Kidney glomerular epithelial cell (primary cell): ENCODE measurements at regions not wholly inside any gene's neighbourhood (a gene's known extent, or its start where the extent isn't known, plus 50 kb on each side); places are given as distances from the start of the nearest gene placed in this dataset.
A peak's percentile ranks its signal among the peaks of the same experiment; 100 is the strongest.
"Not testable (repeated sequence)": the region's sequence is repeated elsewhere in the genome, so short reads cannot be mapped to it uniquely, and the experiment has no call there.

Experiments
- DNase-seq: peaks from one replicate; lab custom pipeline; 2025; lab: John Stamatoyannopoulos, UW

DNA sequence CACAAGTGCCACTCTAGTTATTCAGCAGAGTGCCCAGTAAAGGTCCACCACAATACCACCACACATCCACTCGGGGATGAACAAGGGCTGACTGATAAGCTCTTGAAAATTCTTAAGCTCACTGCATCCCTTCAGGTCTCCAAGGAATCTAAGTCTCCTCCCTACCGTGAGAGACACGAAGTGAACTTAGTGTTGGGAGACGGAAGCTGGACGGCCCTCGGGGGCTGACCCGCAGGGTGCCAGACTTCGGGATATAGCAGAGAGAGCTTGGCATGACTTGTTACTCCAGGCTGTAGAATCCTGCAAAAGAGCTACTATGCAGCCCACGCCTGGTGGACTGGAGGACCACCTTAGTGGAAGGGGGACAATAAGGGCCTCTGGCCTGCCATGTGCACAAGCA is 75.1 kb downstream of the LYZL1 start:
- not testable (repeated sequence) for DNase-seq

DNA sequence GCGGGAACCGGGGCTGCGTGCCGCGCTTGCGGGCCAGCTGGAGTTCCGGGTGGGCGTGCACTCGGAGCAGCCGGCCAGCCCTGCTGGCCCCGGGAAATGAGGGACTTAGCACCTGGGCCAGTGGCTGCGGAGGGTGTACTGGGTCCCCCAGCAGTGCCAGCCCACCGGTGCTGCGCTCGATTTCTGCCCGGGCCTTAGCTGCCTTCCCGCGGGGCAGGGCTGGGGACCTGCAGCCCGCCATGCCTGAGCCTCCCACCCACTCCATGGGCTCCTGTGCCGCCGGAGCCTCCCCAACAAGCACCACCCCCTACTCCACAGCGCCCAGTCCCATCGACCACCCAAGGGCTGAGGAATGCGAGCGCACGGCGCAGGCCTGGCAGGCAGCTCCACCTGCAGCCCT is 77.3 kb downstream of the LYZL1 start:
- not testable (repeated sequence) for DNase-seq

DNA sequence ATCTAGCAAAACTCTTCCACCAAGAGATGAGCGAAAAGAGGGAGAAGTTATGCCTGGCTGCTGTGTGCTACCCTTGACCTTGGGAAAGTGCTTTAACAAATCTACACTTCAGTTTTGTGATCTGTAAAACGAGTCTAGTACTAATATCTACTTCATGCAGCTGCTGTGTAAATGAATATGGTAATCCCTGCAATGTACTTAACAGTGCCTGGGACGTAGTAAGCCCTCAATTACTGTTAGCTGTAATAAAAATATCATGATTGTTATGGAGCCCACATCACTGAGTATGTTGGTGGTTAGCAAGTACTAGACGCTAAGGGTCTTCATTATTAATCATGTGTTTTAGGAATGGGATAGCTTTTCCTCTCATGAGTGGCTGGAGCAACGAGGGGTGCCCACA is 80.5 kb downstream of the LYZL1 start:
- DNase-seq = no peak

DNA sequence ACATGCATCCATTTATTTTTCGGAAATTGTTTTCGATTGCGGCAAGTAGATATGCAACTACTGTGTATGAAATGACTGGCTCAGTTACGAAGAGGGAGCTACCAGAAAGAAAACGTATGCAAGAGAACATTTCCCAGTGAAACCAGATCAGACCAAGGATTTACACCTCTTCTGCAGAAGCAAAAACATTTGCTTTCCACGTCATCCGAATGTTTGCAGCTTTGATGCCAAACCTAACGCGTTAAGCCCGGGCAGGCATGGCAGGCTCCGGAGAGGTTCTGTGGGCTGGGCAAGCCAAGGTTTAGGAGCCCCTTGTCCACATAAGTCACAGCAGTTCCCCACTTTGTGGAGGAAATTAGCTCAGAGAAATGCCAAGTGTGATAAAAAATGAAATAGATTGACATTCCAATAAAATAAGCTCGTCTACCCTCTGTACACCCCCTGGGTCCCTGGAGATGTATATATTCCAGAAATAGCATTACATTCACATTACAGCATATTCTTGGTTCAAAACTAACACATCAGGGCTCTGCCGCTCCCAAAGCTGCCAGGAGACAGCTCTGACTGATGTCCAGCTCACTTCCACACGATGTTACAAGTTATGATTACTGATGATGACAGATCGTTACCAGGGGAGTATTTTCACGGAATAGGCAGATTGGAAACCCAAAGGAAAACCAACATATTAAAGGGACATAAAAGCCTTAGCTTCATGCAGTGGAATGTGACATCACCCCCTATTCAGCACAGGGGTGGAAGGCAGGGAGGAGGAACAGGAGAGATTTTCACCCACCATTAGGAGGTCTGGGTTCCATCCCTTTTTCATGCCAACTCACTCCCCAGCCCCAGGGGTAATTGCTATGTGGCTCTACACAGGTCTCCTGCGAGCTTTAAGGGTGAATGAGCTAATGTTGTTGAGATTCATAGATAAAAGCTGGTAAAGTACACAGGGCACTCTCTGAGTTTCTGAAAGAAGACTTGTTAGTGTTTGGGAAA is 81.5 kb downstream of the LYZL1 start:
- DNase-seq = no peak

DNA sequence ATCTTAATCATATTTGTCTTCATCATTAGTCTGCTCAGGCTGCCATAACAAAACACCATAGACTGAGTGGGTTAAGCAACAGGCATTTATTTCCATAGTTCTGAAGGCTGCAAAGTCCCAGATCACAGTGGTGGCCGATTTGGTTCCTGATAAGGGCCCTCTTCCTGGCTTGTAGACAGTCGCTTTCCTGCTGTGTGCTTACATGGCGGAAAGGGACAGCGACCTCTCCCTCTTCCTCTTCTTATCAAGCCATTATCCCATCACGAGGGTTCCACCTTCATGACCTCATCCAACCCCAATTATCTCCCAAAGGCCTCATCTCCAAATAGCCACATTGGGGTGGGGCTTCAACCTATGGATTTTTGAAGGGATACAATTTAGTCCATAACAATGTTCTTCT is 84.0 kb downstream of the LYZL1 start:
- DNase-seq = no peak

DNA sequence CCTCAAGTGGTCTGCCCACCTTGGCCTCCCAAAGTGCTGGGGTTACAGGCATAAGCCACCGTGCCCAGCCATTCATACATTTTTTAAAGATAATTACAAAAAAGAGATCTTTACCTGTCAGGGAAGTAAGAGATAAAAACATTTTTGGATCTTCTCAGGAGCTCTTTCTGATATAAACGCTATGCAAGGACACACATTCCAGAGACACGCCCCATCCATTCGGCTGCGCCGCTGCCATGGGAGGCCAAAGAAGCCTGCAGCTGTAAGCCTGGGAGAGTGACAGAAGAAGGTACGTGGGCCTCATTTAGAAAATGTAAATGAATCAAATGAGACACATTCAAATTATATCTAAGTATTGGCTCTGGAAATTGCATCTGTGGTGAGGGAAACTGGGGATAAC is 85.3 kb downstream of the LYZL1 start:
- DNase-seq = no peak

DNA sequence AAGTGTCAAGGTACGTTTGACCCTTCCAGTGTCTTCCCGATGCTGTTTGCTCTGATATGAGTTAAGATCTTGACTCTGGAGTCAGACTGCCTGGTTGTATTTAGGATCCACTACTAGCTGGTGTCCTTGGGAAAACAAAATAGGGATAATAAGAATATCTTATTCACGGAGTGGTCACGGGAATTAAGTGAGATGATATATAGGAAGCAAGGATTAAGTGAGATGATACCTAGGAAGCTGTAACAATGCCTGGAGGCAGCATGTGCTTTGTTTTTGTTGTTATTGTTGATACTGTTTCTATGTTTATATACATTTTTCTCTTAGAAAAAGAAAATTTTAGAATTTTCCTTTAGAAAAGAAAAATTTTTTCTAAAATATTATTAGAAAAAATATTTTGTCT is 87.0 kb downstream of the LYZL1 start:
- DNase-seq = no peak

DNA sequence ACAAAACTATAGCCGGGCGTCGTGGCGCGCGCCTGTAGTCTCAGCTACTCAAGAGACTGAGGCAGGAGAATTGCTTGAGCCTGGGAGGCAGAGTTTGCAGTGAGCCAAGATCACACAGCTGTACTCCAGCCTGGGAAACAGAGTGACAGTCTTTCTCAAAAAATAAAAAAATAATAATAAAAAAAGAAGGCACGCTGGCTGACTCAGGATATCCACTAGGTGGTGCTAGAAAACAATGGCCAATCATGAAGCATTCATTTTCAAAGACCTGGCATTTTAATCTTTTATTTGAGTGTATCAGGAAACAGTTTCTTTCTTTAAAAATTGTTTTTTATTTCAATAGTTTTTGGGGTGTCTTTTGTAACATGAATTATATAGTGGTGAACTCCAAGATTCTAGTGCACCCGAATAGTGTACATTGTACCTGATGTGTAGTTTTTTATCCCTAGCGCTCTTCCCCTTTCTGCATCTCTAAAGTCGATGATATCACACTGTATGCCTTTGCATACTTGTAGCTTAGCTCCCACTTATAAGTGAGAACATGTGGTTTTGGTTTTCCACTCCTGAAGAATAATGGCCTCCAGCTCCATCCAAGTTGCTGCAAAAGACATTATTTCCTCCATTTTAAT is 88.6 kb downstream of the LYZL1 start:
- peak; percentile 28 for DNase-seq

DNA sequence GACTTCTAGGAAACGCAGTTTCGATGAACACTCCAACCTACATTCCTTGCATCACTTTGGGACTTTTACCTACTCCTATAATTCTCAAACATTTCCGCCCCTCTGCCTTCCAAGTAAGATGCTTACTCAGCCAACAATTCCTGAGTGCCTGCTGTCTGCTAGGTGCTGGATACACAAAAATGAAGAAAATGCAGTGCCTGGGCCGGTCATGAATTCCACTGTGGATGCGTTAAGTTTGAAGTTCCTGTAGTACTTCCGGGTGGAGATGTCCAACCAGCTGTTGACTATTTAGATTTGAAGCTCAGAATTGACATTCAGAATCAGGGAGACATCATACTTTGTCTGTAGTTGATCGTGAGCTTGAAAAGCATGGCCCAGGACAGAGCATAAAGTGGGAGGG is 89.2 kb downstream of the LYZL1 start:
- DNase-seq = no peak

DNA sequence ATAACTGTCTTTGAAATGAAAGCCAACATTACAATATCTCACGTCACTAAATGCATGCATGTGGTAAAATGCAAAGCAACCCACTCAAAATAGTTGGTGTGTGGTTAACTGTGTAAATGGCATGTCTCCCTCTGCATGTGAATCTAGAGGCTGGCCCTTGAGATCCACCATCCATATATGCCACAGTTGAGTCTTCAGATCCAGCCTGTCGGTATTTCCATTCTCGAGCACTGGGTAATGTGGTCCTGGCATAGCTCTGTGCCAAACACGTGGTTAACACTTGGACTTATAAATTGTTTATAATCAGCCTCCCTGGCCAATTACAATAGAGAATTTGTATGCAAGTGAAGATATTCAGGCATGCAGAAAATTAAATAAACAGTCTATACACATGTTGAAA is 90.3 kb downstream of the LYZL1 start:
- no peak for DNase-seq

DNA sequence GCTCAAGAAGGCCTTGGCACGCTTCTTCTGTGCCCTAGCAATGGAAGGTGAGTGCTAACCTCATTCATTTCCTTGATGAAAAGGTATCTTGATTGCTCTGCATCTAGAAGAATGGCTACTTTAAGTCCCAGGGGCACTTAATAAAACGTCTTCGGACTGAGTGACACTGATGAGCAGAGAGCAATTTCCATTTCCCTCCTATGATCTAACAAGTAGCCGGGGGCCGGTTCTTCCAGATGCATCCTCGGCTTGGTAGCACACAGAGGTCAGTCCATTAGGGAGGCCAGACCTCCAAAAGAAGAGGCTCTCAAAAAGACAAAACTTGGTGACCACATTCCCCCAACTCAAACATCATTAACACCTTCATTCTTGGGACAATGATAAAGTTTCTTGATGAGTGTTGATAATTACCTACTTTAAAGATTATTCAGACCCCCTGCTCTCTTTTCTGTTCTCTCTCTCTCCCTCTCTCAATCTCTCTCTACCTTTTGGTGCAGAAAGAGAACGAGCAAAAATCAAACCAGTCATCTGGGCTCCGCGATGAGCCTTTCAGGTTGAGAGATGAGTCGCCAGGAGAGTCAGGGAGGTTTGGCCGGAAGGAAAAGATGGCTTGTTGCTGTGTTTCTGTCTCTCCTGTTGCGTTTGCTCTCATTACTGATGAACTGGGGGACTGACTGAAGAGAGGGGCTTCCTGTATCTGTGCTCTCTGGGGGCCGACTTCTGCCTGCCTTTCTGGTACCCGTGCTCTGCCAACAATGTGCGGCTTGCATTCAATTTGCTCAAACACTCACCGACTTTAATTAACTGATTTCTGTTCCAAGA is 91.1 kb downstream of the LYZL1 start:
- not testable (repeated sequence) for DNase-seq

DNA sequence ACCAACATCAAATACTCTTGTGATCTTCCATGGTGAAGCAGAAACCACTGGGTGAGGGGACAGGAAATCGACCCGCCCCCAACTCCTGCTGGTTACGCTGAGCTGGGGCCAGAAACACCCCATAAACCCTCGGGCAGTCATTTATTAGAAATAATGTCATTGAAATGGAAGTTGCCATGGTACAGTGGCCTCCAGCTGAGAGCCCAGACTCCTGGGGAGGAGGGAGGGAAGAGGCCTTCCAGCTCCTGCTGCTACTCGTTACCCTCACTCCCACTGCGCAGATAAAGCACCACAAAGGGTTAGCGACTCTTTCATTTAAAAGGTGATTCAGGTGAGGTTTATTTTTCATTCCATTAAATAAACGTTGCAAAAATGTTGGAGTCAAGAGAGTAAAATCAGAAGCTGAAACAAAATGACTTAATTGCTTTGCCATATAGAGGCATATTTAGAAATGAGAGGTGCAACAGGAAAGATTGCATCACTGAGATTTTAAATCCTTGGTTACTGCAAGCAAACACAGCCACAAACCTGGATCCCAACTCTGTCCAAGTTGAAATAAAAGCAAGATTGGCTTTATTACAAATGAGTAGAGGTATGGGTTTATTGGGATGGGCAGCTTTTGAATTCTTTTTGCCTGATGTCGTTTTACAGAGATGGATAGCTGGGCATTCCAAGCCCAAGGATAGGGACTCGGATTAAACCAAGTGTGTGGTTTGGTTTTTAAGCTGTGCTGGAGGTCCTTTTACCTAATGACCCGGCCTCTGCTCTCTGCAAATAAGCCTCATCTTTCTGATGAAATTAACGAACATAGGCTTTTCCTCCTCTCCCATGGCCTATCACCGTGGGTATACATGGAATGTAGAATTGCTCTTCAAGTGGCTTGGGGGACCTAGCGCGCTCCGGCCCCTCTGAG is 92.0 kb downstream of the LYZL1 start:
- peak; percentile 40 for DNase-seq

DNA sequence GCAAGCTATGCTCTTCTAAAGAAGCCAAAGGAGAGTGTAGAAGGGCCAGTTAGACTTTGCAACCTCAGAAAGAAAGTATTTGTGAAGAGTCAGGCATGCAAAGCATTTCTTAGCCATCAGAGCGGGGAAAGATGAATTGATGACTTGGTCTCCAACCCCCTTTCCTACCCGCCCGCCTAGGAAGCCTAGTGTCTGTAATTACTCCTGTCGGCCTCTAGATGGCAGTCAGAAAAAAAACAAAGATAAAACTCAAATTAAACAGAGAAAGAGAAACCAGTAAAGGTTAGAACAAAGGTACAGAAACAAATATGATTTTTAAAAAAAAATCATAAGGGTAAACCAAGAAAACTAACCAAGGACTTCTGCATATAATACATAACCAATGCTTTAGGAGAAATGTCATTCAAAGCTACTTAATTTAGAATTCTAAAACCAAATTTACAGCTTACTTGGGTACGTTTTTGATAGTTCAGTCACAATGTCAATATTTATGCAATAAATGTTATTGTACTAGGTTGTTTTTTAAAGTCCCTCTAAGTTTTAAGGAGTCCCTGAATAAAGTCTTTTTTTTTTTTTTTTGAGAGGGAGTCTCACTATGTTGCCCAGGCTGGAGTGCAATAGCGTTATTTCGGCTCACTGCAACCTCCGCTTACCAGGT is 97.6 kb downstream of the LYZL1 start:
- peak; percentile 68 for DNase-seq

DNA sequence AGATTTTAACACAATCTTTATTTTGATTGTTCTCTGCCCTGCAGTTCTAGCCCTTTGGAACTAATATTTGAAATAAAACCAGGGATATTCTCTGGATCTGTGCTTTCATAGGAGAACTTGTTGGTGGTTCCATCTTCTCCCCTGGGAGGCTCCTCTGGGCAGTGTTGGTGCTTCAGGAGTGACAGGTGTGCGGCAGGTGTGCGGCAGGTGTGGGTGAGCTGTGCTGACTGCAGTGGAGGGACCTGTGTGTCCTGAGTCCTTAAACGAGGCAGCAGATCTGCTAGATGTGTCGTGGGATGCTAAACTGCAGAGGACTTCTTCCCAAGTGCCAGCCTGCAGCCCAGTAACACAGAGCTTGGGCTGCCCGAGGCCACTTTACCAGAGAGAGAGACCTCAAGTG is 98.4 kb downstream of the LYZL1 start:
- no peak for DNase-seq

DNA sequence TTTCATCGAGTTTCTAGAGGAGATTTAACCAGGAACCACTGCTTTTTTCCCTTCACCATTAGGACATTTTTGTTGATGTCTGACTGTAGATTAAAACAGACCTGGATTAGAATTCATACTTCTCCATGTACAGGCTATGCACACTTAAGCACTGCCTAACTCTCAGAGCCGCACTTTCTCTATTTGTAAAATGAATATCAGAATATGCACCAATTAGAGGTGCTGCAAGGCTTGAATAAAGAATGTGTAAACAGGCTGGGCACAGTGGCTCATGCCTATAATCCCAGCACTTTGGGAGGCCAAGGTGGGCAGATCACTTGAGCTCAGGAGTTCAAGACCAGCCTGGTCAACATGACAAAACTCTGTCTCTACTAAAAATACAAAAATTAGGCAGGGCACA is 99.2 kb downstream of the LYZL1 start:
- DNase-seq = not testable (repeated sequence)

DNA sequence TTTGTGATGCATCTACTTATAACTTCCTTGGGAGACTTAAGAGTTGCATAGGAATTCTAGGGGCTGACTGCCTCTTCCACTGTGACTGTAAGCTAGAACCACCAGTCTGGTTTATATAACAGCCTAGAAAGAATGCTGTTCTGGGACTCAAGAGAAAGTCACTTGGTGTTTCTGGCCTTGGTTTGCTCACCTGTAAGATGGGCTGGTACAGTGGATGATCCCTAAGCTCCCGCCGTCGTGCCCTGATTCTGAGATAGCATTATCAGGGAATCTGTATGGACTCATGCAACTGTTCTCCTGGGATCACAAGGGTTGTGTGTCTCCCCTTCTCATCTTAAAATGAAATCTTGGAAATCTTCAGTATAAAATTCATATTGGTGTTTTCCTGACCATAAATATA is 100.6 kb downstream of the LYZL1 start:
- DNase-seq = no peak

DNA sequence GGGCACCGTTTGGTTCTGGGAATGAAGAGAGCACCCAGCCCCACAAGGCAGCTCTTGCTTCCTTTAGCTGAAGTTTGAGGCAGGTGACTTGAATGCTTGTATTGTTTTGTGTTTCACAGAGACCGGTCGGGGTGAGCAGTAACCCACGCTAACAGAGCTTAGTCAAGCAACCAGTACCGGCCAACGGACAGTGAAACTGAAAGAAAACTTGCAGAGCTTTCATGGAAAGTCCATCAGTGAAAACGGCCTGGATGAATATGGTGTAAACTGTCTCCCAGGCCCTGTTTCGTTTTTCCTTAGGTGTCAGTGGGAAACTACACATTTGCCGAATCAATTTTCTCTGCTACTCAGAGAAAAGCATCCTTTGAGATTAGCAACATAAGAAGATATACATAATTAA is 101.1 kb downstream of the LYZL1 start:
- DNase-seq = peak; percentile 39

DNA sequence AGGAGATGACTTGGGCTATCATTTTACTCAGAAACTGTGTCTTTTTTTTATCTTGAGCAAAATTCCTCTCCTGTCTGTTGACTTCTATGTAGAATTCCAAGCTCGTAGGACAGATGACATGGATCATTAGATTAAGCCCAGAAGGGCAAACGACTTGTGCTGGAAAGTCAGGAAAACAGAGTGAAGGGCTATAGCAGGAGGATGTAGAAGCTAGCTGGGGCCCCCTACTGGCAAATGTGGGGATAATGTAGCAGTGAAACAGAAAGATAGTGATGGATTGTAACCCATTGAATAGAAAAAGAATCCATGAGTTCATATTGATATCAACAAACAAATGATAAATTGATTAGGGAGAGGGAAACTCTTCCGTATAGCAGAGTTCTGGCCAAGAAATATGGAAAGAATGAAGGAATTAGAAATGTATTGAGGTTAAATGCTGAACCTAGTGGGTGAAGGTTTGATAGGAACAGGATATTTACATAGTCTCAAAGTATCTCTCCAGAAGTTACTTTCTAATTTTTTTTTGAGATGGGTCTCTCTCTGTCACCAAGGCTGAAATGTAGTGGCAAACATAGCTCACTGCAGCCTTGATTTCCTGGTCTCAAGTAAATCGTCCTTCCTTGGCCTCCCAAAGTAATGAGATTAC is 103.6 kb downstream of the LYZL1 start:
- DNase-seq = peak; percentile 63

DNA sequence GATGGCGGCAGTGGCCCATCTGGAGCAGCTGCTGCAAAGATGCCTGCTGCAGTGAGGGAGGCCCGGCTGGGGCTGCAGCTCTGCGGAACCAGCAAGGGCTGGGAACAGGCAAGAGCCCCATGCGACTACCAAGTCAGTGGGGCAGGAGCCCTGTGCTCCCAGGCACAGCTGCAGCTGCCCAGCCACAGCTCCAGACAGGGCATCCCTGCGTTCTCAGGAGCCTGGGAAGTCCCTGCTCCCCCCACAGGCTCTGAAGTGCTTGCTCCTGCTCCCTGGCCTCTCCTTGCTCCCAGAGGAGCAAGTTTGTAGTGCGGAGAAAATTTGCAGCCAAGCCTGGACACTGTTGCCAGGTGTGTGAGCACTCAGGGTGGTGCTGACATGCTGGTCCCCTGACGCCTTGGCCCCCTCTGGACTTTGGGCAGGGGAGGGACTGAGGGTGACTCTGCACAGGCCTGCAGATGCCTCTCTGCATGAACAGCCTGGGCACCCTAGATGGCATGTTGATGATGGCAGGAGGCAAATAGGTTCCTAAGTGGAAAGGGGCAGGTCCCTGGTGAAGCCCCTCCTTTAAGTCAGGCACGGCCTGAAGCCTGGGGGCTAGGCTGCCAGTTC is 105.6 kb downstream of the LYZL1 start:
- DNase-seq = no peak

DNA sequence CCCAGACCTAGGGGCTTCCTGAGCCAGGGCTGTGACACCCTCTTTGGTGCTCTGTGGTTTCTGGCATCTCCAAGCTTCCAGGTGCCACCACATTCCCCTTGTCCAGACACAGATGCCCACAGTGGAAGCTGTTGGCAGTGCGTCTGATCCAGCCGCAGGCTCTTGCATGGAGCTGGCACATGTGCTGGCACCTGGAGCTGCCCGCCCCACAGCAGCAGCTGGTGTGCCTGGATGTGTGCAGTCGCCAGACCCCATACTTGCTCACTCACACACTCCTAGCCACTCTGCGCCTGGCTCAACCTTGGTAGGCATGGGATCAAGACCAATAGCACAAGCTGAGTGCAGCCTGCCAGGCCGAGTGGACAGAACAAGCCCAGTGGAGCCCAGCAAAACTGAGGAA is 106.5 kb downstream of the LYZL1 start:
- DNase-seq = no peak
